SK-N-SH (cell line): ENCODE measurements at regions not wholly inside any gene's neighbourhood (a gene's known extent, or its start where the extent isn't known, plus 50 kb on each side); places are given as distances from the start of the nearest gene placed in this dataset.

Experiments used
- CTCF ChIA-PET: fragments of 300-600, 350-600 bp; formaldehyde crosslinking; extraction: SDS; loops from one replicate; lab custom pipeline; 2021; lab: Yijun Ruan, JAX
- POLR2A ChIA-PET: fragments of 350-600 bp; sonication (Branson Sonifier 250); formaldehyde crosslinking; extraction: SDS; loops from one replicate; lab custom pipeline; 2020; ENCODE audit warnings: antibody characterized with exemption, inconsistent platforms; lab: Yijun Ruan, JAX
- DNase-seq: peaks from one replicate; pipeline ENCODE4 v3.0.0; 2012
- H2AFZ ChIP-seq: fragments of 200-600 bp; sonication (generic); 2 replicates; pipeline ENCODE4 v1.8.1; 2016; ENCODE audit warnings: antibody characterized with exemption, mild to moderate bottlenecking, low read depth
- H3F3A ChIP-seq: fragments of 200-600 bp; sonication (generic); replicated peaks from 2 replicates; pipeline ENCODE3; 2016; ENCODE audit warnings: antibody characterized with exemption, mild to moderate bottlenecking; ENCODE audit not compliant: insufficient read depth
- H3K27ac ChIP-seq, 2 experiments: fragments of 200-500 bp in 1 of 2; fragments of 200-600 bp in 1 of 2; sonication (Bioruptor generic) in 1 of 2; sonication (generic), shearing (Covaris generic) in 1 of 2; 2 replicates each; pipeline versions ENCODE4 v1.5.1 to v1.6.1; 2014 to 2016; ENCODE audit warnings: low read depth in 2 of 2, inconsistent platforms in 1 of 2, low read length in 1 of 2, mild to moderate bottlenecking in 1 of 2, mixed read lengths in 1 of 2
- H3K27me3 ChIP-seq: fragments of 200-600 bp; sonication (generic), shearing (Covaris generic); 2 replicates; pipeline ENCODE4 v1.6.1; 2016; ENCODE audit warnings: mixed run types; ENCODE audit not compliant: insufficient read depth
- H3K36me3 ChIP-seq, 2 experiments: fragments of 200-500 bp in 1 of 2; fragments of 200-600 bp in 1 of 2; sonication (Bioruptor generic) in 1 of 2; sonication (generic) in 1 of 2; replicated peaks in 1 of 2; 2 replicates each; pipeline versions ENCODE3 to v1.5.1; 2014 to 2016; ENCODE audit warnings: low read length in 1 of 2, mild to moderate bottlenecking in 1 of 2; ENCODE audit not compliant: insufficient read depth in 2 of 2, control insufficient read depth in 1 of 2
- H3K4me1 ChIP-seq, 2 experiments: fragments of 200-500 bp in 1 of 2; fragments of 200-600 bp in 1 of 2; sonication (Bioruptor generic) in 1 of 2; sonication (generic), shearing (Covaris generic) in 1 of 2; 2 replicates each; pipeline versions ENCODE4 v1.5.1 to v1.6.1; 2014 to 2016; ENCODE audit warnings: low read depth in 1 of 2, low read length in 1 of 2, mixed run types in 1 of 2; ENCODE audit not compliant: insufficient read depth in 2 of 2, control insufficient read depth in 1 of 2
- H3K4me2 ChIP-seq: fragments of 200-600 bp; sonication (generic), shearing (Covaris generic); 2 replicates; pipeline ENCODE4 v1.6.1; 2017; ENCODE audit warnings: mixed run types
- H3K4me3 ChIP-seq, 2 experiments: fragments of 200-500 bp in 1 of 2; fragments of 200-600 bp in 1 of 2; sonication (Bioruptor generic) in 1 of 2; sonication (generic), shearing (Covaris generic) in 1 of 2; 2 replicates each; pipeline versions ENCODE4 v1.5.1 to v1.8.1; 2014 to 2016; ENCODE audit warnings: low read depth in 2 of 2, inconsistent platforms in 1 of 2, low read length in 1 of 2, mild to moderate bottlenecking in 1 of 2, mixed read lengths in 1 of 2, moderate library complexity in 1 of 2
- H3K79me2 ChIP-seq: fragments of 200-600 bp; sonication (generic); 2 replicates; pipeline ENCODE4 v1.8.1; 2017; ENCODE audit warnings: mild to moderate bottlenecking; ENCODE audit not compliant: insufficient read depth
- H3K9ac ChIP-seq: fragments of 200-600 bp; sonication (generic); 2 replicates; pipeline ENCODE4 v1.6.1; 2017; ENCODE audit warnings: mixed run types
- H3K9me2 ChIP-seq: fragments of 200-600 bp; sonication (generic); 2 replicates; pipeline ENCODE4 v1.6.1; 2017; ENCODE audit warnings: mixed run types
- H3K9me3 ChIP-seq: fragments of 200-600 bp; sonication (generic); 2 replicates; pipeline ENCODE4 v1.6.1; 2017; ENCODE audit warnings: mixed run types, mild to moderate bottlenecking, moderate library complexity
- H4K20me1 ChIP-seq: fragments of 200-600 bp; sonication (generic); 2 replicates; pipeline ENCODE4 v1.6.1; 2017; ENCODE audit warnings: mild to moderate bottlenecking, mixed run types; ENCODE audit not compliant: insufficient read depth
- ELF1 ChIP-seq: IDR thresholded peaks from 2 replicates; pipeline ENCODE4 v1.4.0; 2012
- EZH2phosphoT487 ChIP-seq: fragments of 200-600 bp; sonication (generic); IDR thresholded peaks from 2 replicates; pipeline ENCODE4 v1.6.1; 2017; ENCODE audit warnings: low read depth, mixed run types, mild to moderate bottlenecking, antibody characterized with exemption, moderate library complexity, borderline replicate concordance
- FOSL2 ChIP-seq: IDR thresholded peaks from 2 replicates; pipeline ENCODE4 v1.4.0; 2012; ENCODE audit warnings: low read depth, mild to moderate bottlenecking, moderate library complexity, borderline replicate concordance
- FOXM1 ChIP-seq: IDR thresholded peaks from 2 replicates; pipeline ENCODE4 v1.4.0; 2012; ENCODE audit warnings: low read depth, mild to moderate bottlenecking
- GABPA ChIP-seq: IDR thresholded peaks from 2 replicates; pipeline ENCODE4 v1.4.0; 2012; ENCODE audit warnings: low read depth, mild to moderate bottlenecking
- GATA2 ChIP-seq: sonication (generic); formaldehyde crosslinking; IDR thresholded peaks from 2 replicates; pipeline ENCODE4 v1.5.0; 2020; ENCODE audit warnings: mild to moderate bottlenecking, missing genetic modification reagents
- JUND ChIP-seq: IDR thresholded peaks from 2 replicates; pipeline ENCODE4 v1.4.0; 2012
- MXI1 ChIP-seq: IDR thresholded peaks from 2 replicates; pipeline ENCODE4 v1.6.1; 2012; ENCODE audit warnings: mild to moderate bottlenecking, low read depth, low read length, improper control_type of control experiment
- NFIC ChIP-seq: IDR thresholded peaks from 2 replicates; pipeline ENCODE4 v1.4.0; 2012; ENCODE audit warnings: borderline replicate concordance
- NRF1 ChIP-seq: IDR thresholded peaks from 2 replicates; pipeline ENCODE4 v1.6.1; 2012; ENCODE audit warnings: low read depth, mild to moderate bottlenecking, low read length
- RAD21 ChIP-seq: IDR thresholded peaks from 2 replicates; pipeline ENCODE4 v1.6.1; 2012; ENCODE audit warnings: mild to moderate bottlenecking, low read length
- RCOR1 ChIP-seq: fragments of 150-350 bp; IDR thresholded peaks from 2 replicates; pipeline ENCODE4 v1.6.1; 2017; ENCODE audit warnings: antibody characterized with exemption, low read length
- RFX5 ChIP-seq: IDR thresholded peaks from 2 replicates; pipeline ENCODE4 v1.6.1; 2012; ENCODE audit warnings: mild to moderate bottlenecking, improper control_type of control experiment, low read length
- SIN3A ChIP-seq: IDR thresholded peaks from 2 replicates; pipeline ENCODE4 v1.6.1; 2012; ENCODE audit warnings: low read depth, mild to moderate bottlenecking, low read length, moderate library complexity, borderline replicate concordance
- SMC3 ChIP-seq: IDR thresholded peaks from 2 replicates; pipeline ENCODE4 v1.6.1; 2012; ENCODE audit warnings: low read depth, low read length, improper control_type of control experiment
- TAF1 ChIP-seq: IDR thresholded peaks from 2 replicates; pipeline ENCODE4 v1.6.1; 2012; ENCODE audit warnings: low read depth, mild to moderate bottlenecking, low read length, moderate library complexity, borderline replicate concordance
- TCF12 ChIP-seq: IDR thresholded peaks from 2 replicates; pipeline ENCODE4 v1.4.0; 2012
- TEAD4 ChIP-seq: IDR thresholded peaks from 2 replicates; pipeline ENCODE4 v1.4.0; 2012; ENCODE audit warnings: mild to moderate bottlenecking, borderline replicate concordance; ENCODE audit not compliant: insufficient read depth
- YY1 ChIP-seq: IDR thresholded peaks from 2 replicates; pipeline ENCODE4 v1.4.0; 2012; ENCODE audit warnings: low read depth, mild to moderate bottlenecking
- ZBTB33 ChIP-seq: IDR thresholded peaks from 2 replicates; pipeline ENCODE4 v1.4.0; 2012; ENCODE audit warnings: low read depth, borderline replicate concordance
- WGBS: methylation state at CpG from one replicate; pipeline ENCODE4 v1.1.6; 2017; ENCODE audit warnings: low lambda C conversion rate; 5-methylcytosine and 5-hydroxymethylcytosine counted together
- TF ChIP-seq, protein P1 (sequence below): fragments of 200-600 bp; sonication (generic); IDR thresholded peaks from 2 replicates; pipeline ENCODE4 v1.6.1; 2017; ENCODE audit warnings: antibody characterized with exemption, mild to moderate bottlenecking, moderate library complexity
- TF ChIP-seq, protein P2 (sequence below): IDR thresholded peaks from 2 replicates; pipeline ENCODE4 v1.4.0; 2012; ENCODE audit warnings: low read depth
- TF ChIP-seq, protein P3 (sequence below): fragments of 150-350 bp; IDR thresholded peaks from 2 replicates; pipeline ENCODE4 v1.6.1; 2016; ENCODE audit warnings: mild to moderate bottlenecking, low read depth, low read length

- Histone ChIP-seq H3K9me3 (no peaks in the 10 kb centered on the region), H3K36me3 (no peaks in the 10 kb centered on the region), H3K9me2 (no peaks in the 10 kb centered on the region), H3K4me2 (no peak overlapping the region), H4K20me1 (no peaks in the 10 kb centered on the region), H3K4me1 (no peaks in the 10 kb centered on the region), H3K4me3 (no peak overlapping the region), H3K9ac (no peak overlapping the region), H3F3A (no peaks in the 10 kb centered on the region), H2AFZ (no peak overlapping the region), H3K27me3 (no peaks in the 10 kb centered on the region), H3K27ac (no peak overlapping the region), H3K79me2 (no peaks in the 10 kb centered on the region)
- no peak for DNase-seq
- WGBS: 3% methylated on average over 3 of the region's 3 CpGs
- CTCF ChIA-PET: no interaction called here
- no peak for TF ChIP-seq FOSL2
- no peak for TF ChIP-seq TEAD4
- no peak for TF ChIP-seq ZBTB33
- TF ChIP-seq MXI1: no peak
- TF ChIP-seq EZH2phosphoT487: no peak
- no peak for TF ChIP-seq GABPA
- TF ChIP-seq JUND: no peak
- no peak for TF ChIP-seq RCOR1
- no peak for TF ChIP-seq NFIC
- no peak for TF ChIP-seq SMC3
- no peak for TF ChIP-seq GATA2 (CRISPR knock-in tag)
- TF ChIP-seq TAF1: no peak
- TF ChIP-seq RAD21: no peak
- no peak for TF ChIP-seq RFX5
- TF ChIP-seq, protein P1, sequence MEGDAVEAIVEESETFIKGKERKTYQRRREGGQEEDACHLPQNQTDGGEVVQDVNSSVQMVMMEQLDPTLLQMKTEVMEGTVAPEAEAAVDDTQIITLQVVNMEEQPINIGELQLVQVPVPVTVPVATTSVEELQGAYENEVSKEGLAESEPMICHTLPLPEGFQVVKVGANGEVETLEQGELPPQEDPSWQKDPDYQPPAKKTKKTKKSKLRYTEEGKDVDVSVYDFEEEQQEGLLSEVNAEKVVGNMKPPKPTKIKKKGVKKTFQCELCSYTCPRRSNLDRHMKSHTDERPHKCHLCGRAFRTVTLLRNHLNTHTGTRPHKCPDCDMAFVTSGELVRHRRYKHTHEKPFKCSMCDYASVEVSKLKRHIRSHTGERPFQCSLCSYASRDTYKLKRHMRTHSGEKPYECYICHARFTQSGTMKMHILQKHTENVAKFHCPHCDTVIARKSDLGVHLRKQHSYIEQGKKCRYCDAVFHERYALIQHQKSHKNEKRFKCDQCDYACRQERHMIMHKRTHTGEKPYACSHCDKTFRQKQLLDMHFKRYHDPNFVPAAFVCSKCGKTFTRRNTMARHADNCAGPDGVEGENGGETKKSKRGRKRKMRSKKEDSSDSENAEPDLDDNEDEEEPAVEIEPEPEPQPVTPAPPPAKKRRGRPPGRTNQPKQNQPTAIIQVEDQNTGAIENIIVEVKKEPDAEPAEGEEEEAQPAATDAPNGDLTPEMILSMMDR: no peak
- POLR2A ChIA-PET: no interaction called here
Measured at GRCh38 chr3:154614601-154615000, 184.6 kb upstream of the GPR149 start.

- POLR2A ChIA-PET: no interaction called here
- TF ChIP-seq GABPA (no peak), TAF1 (no peak), SMC3 (no peak), YY1 (no peak), FOXM1 (no peak), TCF12 (no peak), FOSL2 (no peak), EZH2phosphoT487 (no peak), ELF1 (no peak), JUND (no peak), RCOR1 (no peak), SIN3A (no peak), NRF1 (no peak)
- TF ChIP-seq, protein P1: no peak
- TF ChIP-seq, protein P2, sequence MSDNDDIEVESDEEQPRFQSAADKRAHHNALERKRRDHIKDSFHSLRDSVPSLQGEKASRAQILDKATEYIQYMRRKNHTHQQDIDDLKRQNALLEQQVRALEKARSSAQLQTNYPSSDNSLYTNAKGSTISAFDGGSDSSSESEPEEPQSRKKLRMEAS: no peak
- TF ChIP-seq, protein P3, sequence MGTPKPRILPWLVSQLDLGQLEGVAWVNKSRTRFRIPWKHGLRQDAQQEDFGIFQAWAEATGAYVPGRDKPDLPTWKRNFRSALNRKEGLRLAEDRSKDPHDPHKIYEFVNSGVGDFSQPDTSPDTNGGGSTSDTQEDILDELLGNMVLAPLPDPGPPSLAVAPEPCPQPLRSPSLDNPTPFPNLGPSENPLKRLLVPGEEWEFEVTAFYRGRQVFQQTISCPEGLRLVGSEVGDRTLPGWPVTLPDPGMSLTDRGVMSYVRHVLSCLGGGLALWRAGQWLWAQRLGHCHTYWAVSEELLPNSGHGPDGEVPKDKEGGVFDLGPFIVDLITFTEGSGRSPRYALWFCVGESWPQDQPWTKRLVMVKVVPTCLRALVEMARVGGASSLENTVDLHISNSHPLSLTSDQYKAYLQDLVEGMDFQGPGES: no peak
Measured at GRCh38 chr3:154614078-154614477, 184.1 kb upstream of the GPR149 start.

More at GRCh38 chr3:154614078-154614477, 184.1 kb upstream of the GPR149 start:
- Histone ChIP-seq H3K27ac (no peak overlapping the region), H3K9ac (no peak overlapping the region), H3K4me1 (no peaks in the 10 kb centered on the region), H3K9me2 (no peaks in the 10 kb centered on the region), H4K20me1 (no peaks in the 10 kb centered on the region), H2AFZ (no peak overlapping the region), H3K79me2 (no peaks in the 10 kb centered on the region), H3K36me3 (no peaks in the 10 kb centered on the region), H3K4me3 (no peak overlapping the region), H3K4me2 (no peak overlapping the region), H3F3A (no peaks in the 10 kb centered on the region), H3K27me3 (no peaks in the 10 kb centered on the region), H3K9me3 (no peaks in the 10 kb centered on the region)
- CTCF ChIA-PET: no interaction called here
- WGBS: 23% methylated on average over 1 of the region's 1 CpG
- no peak for DNase-seq
